Activated CD4-positive, alpha-beta T cell treated with anti-CD3 and anti-CD28 coated beads, Interleukin-2, amount 10 ng/mL, durations not matched to agents 7 days and 5 days (primary cell): ENCODE measurements at regions not wholly inside any gene's neighbourhood (a gene's known extent, or its start where the extent isn't known, plus 50 kb on each side); places are given as distances from the start of the nearest gene placed in this dataset.

Experiments
- CTCF ChIA-PET: fragments of 350-600 bp; sonication (Branson Sonifier 250); formaldehyde crosslinking; loops from one replicate; lab custom pipeline; 2021; ENCODE audit warnings: antibody characterized with exemption; lab: Charles Lee
- POLR2A ChIA-PET: fragments of 350-600 bp; sonication (Branson Sonifier 250); formaldehyde crosslinking; loops from one replicate; lab custom pipeline; 2021; ENCODE audit warnings: antibody characterized with exemption; lab: Charles Lee
- DNase-seq: peaks from one replicate; pipeline ENCODE4 v3.0.0-alpha.2; 2020
- H3K27ac Mint-ChIP-seq: one replicate; pipeline ENCODE4 v1.8.0; 2021; ENCODE audit warnings: mild to moderate bottlenecking, moderate library complexity, mixed read lengths
- H3K27me3 Mint-ChIP-seq: one replicate; pipeline ENCODE4 v1.8.0; 2021; ENCODE audit warnings: mixed read lengths
- H3K36me3 Mint-ChIP-seq: one replicate; pipeline ENCODE4 v1.8.0; 2021; ENCODE audit warnings: low read depth, mixed read lengths
- H3K4me1 Mint-ChIP-seq: one replicate; pipeline ENCODE4 v1.8.0; 2021; ENCODE audit warnings: mixed read lengths
- H3K4me3 Mint-ChIP-seq: one replicate; pipeline ENCODE4 v1.8.0; 2021; ENCODE audit warnings: mild to moderate bottlenecking, moderate library complexity, mixed read lengths
- H3K9me3 Mint-ChIP-seq: one replicate; pipeline ENCODE4 v1.8.0; 2021; ENCODE audit warnings: mixed read lengths

GRCh38 chr4:175146799-175147198 is 228.6 kb downstream of the ADAM29 start:
- Mint-ChIP-seq H3K9me3 (peaks cover 6% of the 10 kb centered on the region), H3K4me1 (no peaks in the 10 kb centered on the region), H3K4me3 (no peak overlapping the region), H3K27me3 (no peaks in the 10 kb centered on the region), H3K36me3 (no peaks in the 10 kb centered on the region), H3K27ac (no peak overlapping the region)
- CTCF ChIA-PET = no interaction called here
- POLR2A ChIA-PET = no interaction called here
- no peak for DNase-seq

DNA sequence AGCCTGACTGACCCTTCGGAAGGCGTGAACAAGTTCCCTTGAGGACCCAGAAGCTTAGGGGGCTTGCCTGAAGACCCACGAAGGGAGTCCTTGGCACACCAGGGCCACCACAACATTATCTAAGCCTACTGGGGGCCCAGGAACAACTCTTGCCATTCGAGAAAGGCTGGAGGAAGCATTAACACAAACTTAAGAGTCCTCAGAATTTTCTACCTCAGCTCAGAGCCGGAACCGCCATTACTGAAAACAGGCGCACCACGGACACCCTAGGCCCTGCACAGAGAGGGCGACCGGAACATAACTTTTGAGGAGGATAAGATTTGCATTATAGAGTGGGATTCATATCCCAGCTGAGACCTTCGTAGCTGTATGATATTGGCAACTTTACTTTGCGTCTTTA is 229.1 kb downstream of the ADAM29 start:
- no peaks in the 10 kb centered on the region for H3K36me3 Mint-ChIP-seq
- no peak overlapping the region for H3K4me3 Mint-ChIP-seq
- H3K9me3 Mint-ChIP-seq = peaks cover 6% of the 10 kb centered on the region
- H3K27me3 Mint-ChIP-seq = no peaks in the 10 kb centered on the region
- ChIA-PET POLR2A (no interaction called here), CTCF (no interaction called here)
- no peak for DNase-seq
- no peaks in the 10 kb centered on the region for H3K4me1 Mint-ChIP-seq
- H3K27ac Mint-ChIP-seq = no peak overlapping the region

- H3K36me3 Mint-ChIP-seq = no peaks in the 10 kb centered on the region
- H3K9me3 Mint-ChIP-seq = no peaks in the 10 kb centered on the region
- no peak overlapping the region for H3K27ac Mint-ChIP-seq
- ChIA-PET POLR2A (no interaction called here), CTCF (no interaction called here)
- DNase-seq = no peak
- no peaks in the 10 kb centered on the region for H3K27me3 Mint-ChIP-seq
- H3K4me3 Mint-ChIP-seq = no peak overlapping the region
- H3K4me1 Mint-ChIP-seq = no peaks in the 10 kb centered on the region
Observed at GRCh38 chr4:175166020-175166419, 247.9 kb downstream of the ADAM29 start.

DNA sequence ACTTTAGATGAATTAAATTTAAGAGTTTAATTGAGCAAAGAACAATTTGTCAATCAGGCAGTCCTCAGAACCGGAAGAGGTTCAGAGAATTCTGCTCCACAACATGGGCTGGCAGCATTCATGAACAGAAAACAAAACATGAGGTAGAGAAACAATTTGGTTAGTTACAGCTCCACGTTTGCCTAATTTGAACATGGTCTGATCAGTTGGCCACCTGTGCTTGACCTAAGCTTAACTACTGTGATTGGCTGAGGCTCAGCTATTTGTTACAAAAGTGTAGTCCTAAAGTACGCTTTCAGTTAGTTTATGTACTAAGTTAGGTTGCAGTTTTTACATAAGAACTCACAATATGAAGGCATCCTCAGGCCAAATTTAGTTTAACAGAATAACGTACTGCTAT is 258.6 kb downstream of the ADAM29 start:
- Mint-ChIP-seq H3K4me3 (no peak overlapping the region), H3K27me3 (no peaks in the 10 kb centered on the region), H3K4me1 (no peaks in the 10 kb centered on the region), H3K27ac (no peak overlapping the region), H3K36me3 (no peaks in the 10 kb centered on the region), H3K9me3 (peaks cover under 1% of the 10 kb centered on the region)
- ChIA-PET CTCF (no interaction called here), POLR2A (no interaction called here)
- DNase-seq = no peak

DNA sequence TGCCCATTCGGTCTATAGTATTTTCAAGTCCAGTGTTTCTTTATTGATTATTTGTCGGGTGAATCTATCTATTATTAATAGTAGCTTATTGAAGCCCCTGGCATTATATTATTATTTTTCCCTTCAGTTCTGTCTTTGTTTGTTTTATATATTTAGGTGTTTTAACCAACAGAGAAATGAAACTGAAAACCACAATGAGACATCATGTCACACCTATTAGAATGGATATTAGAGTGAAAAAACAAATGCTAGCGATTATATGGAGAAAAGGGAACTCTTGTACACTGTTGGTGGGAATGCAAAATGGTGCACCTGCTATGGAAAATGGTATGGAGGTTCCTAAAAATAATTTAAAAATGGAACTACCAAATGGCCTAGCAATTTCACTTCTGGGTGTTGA is 272.5 kb downstream of the ADAM29 start:
- no peaks in the 10 kb centered on the region for H3K36me3 Mint-ChIP-seq
- POLR2A ChIA-PET = no interaction called here
- H3K27me3 Mint-ChIP-seq = no peaks in the 10 kb centered on the region
- H3K27ac Mint-ChIP-seq = no peak overlapping the region
- no peaks in the 10 kb centered on the region for H3K9me3 Mint-ChIP-seq
- no peak for DNase-seq
- no peaks in the 10 kb centered on the region for H3K4me1 Mint-ChIP-seq
- CTCF ChIA-PET = no interaction called here
- H3K4me3 Mint-ChIP-seq = no peak overlapping the region

DNA sequence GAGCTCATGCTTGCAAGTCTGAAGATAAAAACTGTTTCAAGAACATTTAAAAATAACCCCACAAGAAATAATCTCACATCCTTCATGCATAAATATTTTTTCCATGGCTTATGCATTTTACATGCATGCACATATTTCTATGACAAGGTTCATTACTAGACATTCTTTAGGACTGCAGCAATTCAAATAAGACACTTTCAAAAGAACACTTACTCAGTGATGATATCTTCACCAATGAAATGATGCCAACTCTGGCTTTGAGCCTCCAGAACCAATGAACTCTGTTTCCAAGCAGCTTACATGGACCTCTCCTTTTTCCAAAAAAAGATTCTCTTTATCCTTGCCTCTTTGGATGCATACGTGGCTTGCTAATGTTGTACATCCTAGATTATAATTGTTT is 279.9 kb downstream of the ADAM29 start:
- Mint-ChIP-seq H3K4me1 (no peaks in the 10 kb centered on the region), H3K36me3 (no peaks in the 10 kb centered on the region), H3K9me3 (no peaks in the 10 kb centered on the region), H3K27me3 (no peaks in the 10 kb centered on the region), H3K4me3 (no peak overlapping the region), H3K27ac (no peak overlapping the region)
- ChIA-PET CTCF (no interaction called here), POLR2A (no interaction called here)
- no peak for DNase-seq

- Mint-ChIP-seq H3K27ac (no peak overlapping the region), H3K27me3 (no peaks in the 10 kb centered on the region), H3K4me3 (no peak overlapping the region), H3K4me1 (no peaks in the 10 kb centered on the region), H3K36me3 (no peaks in the 10 kb centered on the region), H3K9me3 (peaks cover 8% of the 10 kb centered on the region)
- CTCF ChIA-PET = interaction anchor here (0.6 kb wide), 1 partner anchor 18 kb away, joined by 3 read pairs; no protein-coding TSS in a partner anchor
- POLR2A ChIA-PET = no interaction called here
- no peak for DNase-seq
Observed at GRCh38 chr4:175215208-175215607, 297.1 kb downstream of the ADAM29 start.

GRCh38 chr4:175215657-175216056 is 297.5 kb downstream of the ADAM29 start:
- Mint-ChIP-seq H3K27ac (no peak overlapping the region), H3K27me3 (no peaks in the 10 kb centered on the region), H3K4me3 (no peak overlapping the region), H3K9me3 (peaks cover 8% of the 10 kb centered on the region), H3K4me1 (no peaks in the 10 kb centered on the region), H3K36me3 (no peaks in the 10 kb centered on the region)
- ChIA-PET CTCF (interaction anchor here (0.6 kb wide), 1 partner anchor 18 kb away, joined by 3 read pairs; no protein-coding TSS in a partner anchor), POLR2A (no interaction called here)
- DNase-seq = no peak

- POLR2A ChIA-PET = no interaction called here
- no peaks in the 10 kb centered on the region for H3K36me3 Mint-ChIP-seq
Observed at GRCh38 chr4:175229154-175229553, 311.0 kb downstream of the ADAM29 start.

GRCh38 chr4:175234162-175234561 is 316.0 kb downstream of the ADAM29 start:
- Mint-ChIP-seq H3K27me3 (no peaks in the 10 kb centered on the region), H3K36me3 (no peaks in the 10 kb centered on the region), H3K4me1 (no peaks in the 10 kb centered on the region), H3K27ac (no peak overlapping the region), H3K9me3 (no peaks in the 10 kb centered on the region), H3K4me3 (no peak overlapping the region)
- no peak for DNase-seq
- CTCF ChIA-PET = no interaction called here
- POLR2A ChIA-PET = no interaction called here

More at GRCh38 chr4:175229154-175229553, 311.0 kb downstream of the ADAM29 start:
- no peaks in the 10 kb centered on the region for H3K4me1 Mint-ChIP-seq
- no peak overlapping the region for H3K27ac Mint-ChIP-seq
- DNase-seq = no peak
- CTCF ChIA-PET = no interaction called here
- no peaks in the 10 kb centered on the region for H3K9me3 Mint-ChIP-seq
- H3K4me3 Mint-ChIP-seq = no peak overlapping the region
- H3K27me3 Mint-ChIP-seq = no peaks in the 10 kb centered on the region

- no peak overlapping the region for H3K27ac Mint-ChIP-seq
- H3K36me3 Mint-ChIP-seq = no peaks in the 10 kb centered on the region
- peaks cover 5% of the 10 kb centered on the region for H3K9me3 Mint-ChIP-seq
- ChIA-PET POLR2A (no interaction called here), CTCF (no interaction called here)
- H3K4me3 Mint-ChIP-seq = no peak overlapping the region
- DNase-seq = no peak
- no peaks in the 10 kb centered on the region for H3K4me1 Mint-ChIP-seq
- H3K27me3 Mint-ChIP-seq = no peaks in the 10 kb centered on the region
Observed at GRCh38 chr4:175238827-175239517, 320.8 kb downstream of the ADAM29 start.

- DNase-seq = no peak
- ChIA-PET POLR2A (no interaction called here), CTCF (no interaction called here)
- Mint-ChIP-seq H3K4me3 (no peak overlapping the region), H3K4me1 (no peaks in the 10 kb centered on the region), H3K27me3 (no peaks in the 10 kb centered on the region), H3K9me3 (peaks cover 4% of the 10 kb centered on the region), H3K36me3 (no peaks in the 10 kb centered on the region), H3K27ac (no peak overlapping the region)
Observed at GRCh38 chr4:175246941-175247340, 328.8 kb downstream of the ADAM29 start.

- H3K36me3 Mint-ChIP-seq = no peaks in the 10 kb centered on the region
- H3K27me3 Mint-ChIP-seq = no peaks in the 10 kb centered on the region
Observed at GRCh38 chr4:175252642-175253041, 334.5 kb downstream of the ADAM29 start.

More at GRCh38 chr4:175252642-175253041, 334.5 kb downstream of the ADAM29 start:
- ChIA-PET POLR2A (no interaction called here), CTCF (no interaction called here)
- Mint-ChIP-seq H3K4me3 (no peak overlapping the region), H3K4me1 (no peaks in the 10 kb centered on the region), H3K9me3 (no peaks in the 10 kb centered on the region), H3K27ac (no peak overlapping the region)
- DNase-seq = no peak
